GM12892 (cell line): ENCODE measurements at regions not wholly inside any gene's neighbourhood (a gene's known extent, or its start where the extent isn't known, plus 50 kb on each side); places are given as distances from the start of the nearest gene placed in this dataset.

Experiments
- POLR2A ChIP-seq: IDR thresholded peaks from 2 replicates; pipeline ENCODE4 v1.6.1; 2011; ENCODE audit warnings: low read depth, low read length, control low read depth
- POLR2AphosphoS5 ChIP-seq: IDR thresholded peaks from 2 replicates; pipeline ENCODE4 v1.6.1; 2011; ENCODE audit warnings: low read depth, low read length, control low read depth
- TAF1 ChIP-seq: IDR thresholded peaks from 2 replicates; pipeline ENCODE4 v1.6.1; 2011; ENCODE audit warnings: low read depth, mild to moderate bottlenecking, control low read depth, low read length, borderline replicate concordance

DNA sequence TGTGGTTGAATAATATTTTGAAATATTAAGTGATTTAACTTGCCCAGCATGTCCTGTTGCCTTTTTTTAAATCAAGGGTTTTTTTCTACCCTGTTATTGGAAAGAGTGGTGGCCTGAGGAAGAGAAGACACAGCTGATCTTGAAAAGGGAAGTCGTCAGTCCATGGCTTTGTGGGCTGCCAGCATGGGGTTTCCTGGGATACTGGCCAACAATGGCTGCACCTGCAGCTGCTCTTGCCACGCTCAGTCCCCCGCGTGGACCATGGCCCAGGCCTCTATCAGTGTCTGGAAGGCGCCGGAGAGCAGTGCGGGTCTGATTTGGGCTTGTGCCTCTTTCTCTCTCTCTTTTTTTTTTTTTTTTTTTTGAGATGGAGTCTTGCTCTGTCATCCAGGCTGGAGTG lies 99.3 kb downstream of the ASB1 start:
- TF ChIP-seq POLR2A (no peak), POLR2AphosphoS5 (no peak), TAF1 (no peak)
